ENCODE measurements at regions not wholly inside any gene's neighbourhood (a gene's known extent, or its start where the extent isn't known, plus 50 kb on each side); places are given as distances from the start of the nearest gene placed in this dataset.
"Not testable (repeated sequence)": the region's sequence is repeated elsewhere in the genome, so short reads cannot be mapped to it uniquely, and the experiment has no call there.

DNA sequence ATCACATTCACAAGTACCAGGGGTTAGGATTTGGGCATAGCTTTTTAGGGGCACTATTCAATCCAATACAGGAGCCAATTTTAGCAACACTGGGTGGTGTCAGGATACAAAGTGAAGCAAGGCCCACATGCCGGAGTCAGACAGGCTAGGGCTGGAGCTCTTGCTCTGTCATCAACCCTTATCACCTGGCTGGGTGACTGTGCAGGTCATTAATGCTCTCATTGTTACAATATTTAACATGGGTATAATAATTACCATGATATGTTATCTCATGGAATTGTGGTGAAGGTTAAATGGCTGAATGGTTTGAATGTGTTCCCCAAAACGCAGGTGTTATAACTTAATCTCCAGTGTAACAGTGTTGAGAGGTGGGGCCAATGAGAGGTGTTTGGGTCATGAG lies 143.3 kb upstream of the THY1 start:
- DNase-seq (ENCODE audit: insufficient read length, low spot score, missing footprints), result no peak
- Histone ChIP-seq H3K27ac (ENCODE audit: low read depth, low read length) (no peak overlapping the region), H4K20me1 (ENCODE audit: insufficient read depth, low read length) (no peaks in the 10 kb centered on the region), H3K4me3 (ENCODE audit: insufficient read depth, low read length) (no peak overlapping the region), H2AFZ (ENCODE audit: low read length) (no peak overlapping the region), H3K9me3 (ENCODE audit: low read depth, low read length) (no peaks in the 10 kb centered on the region), H3K4me2 (ENCODE audit: insufficient read depth, low read length) (no peak overlapping the region), H3K36me3 (ENCODE audit: insufficient read depth, low read length) (no peaks in the 10 kb centered on the region), H3K4me1 (ENCODE audit: insufficient read depth, low read length) (peaks cover 15% of the 10 kb centered on the region), H3K79me2 (ENCODE audit: insufficient read depth, low read length) (no peaks in the 10 kb centered on the region), H3K27me3 (ENCODE audit: insufficient read depth, low read length) (peaks cover 11% of the 10 kb centered on the region)
- TF ChIP-seq, protein P1, sequence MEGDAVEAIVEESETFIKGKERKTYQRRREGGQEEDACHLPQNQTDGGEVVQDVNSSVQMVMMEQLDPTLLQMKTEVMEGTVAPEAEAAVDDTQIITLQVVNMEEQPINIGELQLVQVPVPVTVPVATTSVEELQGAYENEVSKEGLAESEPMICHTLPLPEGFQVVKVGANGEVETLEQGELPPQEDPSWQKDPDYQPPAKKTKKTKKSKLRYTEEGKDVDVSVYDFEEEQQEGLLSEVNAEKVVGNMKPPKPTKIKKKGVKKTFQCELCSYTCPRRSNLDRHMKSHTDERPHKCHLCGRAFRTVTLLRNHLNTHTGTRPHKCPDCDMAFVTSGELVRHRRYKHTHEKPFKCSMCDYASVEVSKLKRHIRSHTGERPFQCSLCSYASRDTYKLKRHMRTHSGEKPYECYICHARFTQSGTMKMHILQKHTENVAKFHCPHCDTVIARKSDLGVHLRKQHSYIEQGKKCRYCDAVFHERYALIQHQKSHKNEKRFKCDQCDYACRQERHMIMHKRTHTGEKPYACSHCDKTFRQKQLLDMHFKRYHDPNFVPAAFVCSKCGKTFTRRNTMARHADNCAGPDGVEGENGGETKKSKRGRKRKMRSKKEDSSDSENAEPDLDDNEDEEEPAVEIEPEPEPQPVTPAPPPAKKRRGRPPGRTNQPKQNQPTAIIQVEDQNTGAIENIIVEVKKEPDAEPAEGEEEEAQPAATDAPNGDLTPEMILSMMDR (IDR thresholded peaks at IDR 0.05; ENCODE audit: extremely low read depth, low read depth, low read length), result no peak

DNA sequence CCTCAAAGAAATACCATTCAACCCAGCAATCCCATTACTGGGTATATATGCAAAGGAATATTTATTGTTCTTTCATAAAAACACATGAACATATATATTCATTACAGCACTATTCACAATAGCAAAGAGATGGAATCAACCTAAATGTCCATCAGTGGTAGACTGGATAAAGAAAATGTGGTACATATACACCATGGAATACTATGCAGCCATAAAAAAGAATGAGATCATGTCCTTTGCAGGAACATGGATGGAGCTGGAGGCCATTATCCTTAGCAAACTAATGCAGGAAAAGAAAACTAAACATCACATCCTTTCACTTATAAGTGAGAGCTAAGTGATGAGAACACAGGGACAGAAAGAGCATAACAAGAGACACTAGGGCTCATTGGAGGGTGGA lies 142.7 kb upstream of the THY1 start:
- H3K27ac ChIP-seq (ENCODE audit: low read depth, low read length); H4K20me1 ChIP-seq (ENCODE audit: insufficient read depth, low read length); H3K36me3 ChIP-seq (ENCODE audit: insufficient read depth, low read length); H3K79me2 ChIP-seq (ENCODE audit: insufficient read depth, low read length); DNase-seq (ENCODE audit: insufficient read length, low spot score, missing footprints); H2AFZ ChIP-seq (ENCODE audit: low read length); H3K9me3 ChIP-seq (ENCODE audit: low read depth, low read length); H3K4me2 ChIP-seq (ENCODE audit: insufficient read depth, low read length); H3K4me3 ChIP-seq (ENCODE audit: insufficient read depth, low read length): not testable (repeated sequence)
- H3K27me3 ChIP-seq (ENCODE audit: insufficient read depth, low read length), result peaks cover 11% of the 10 kb centered on the region
- peaks cover 15% of the 10 kb centered on the region for H3K4me1 ChIP-seq (ENCODE audit: insufficient read depth, low read length)

DNA sequence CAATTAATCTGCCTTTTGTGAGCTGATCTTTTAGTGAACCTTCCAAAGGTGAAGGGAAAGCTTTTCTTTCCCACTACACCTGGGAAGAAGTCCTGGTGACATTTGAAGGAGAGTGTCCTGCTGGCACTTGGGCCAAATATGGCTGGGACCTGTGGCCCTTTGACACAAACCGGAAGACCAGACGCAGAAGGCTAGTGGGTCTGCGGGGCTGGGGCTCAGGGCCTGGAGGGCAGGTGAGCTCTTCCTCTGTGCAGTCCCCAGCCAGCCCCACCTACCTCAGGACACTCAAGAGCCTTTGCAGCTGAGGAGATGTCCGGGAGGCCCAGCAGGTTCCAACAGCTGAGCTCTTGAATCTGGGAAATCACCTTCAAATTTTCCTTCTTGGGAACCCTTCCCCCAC lies 138.0 kb upstream of the THY1 start:
- H3K4me3 ChIP-seq (ENCODE audit: insufficient read depth, low read length), result no peak overlapping the region
- no peak overlapping the region for H2AFZ ChIP-seq (ENCODE audit: low read length)
- no peaks in the 10 kb centered on the region for H3K4me1 ChIP-seq (ENCODE audit: insufficient read depth, low read length)
- TF ChIP-seq, protein P1 (IDR thresholded peaks at IDR 0.05; ENCODE audit: extremely low read depth, low read depth, low read length), result no peak
- H3K27me3 ChIP-seq (ENCODE audit: insufficient read depth, low read length), result peaks cover 14% of the 10 kb centered on the region
- no peaks in the 10 kb centered on the region for H3K79me2 ChIP-seq (ENCODE audit: insufficient read depth, low read length)
- DNase-seq (ENCODE audit: insufficient read length, low spot score, missing footprints), result no peak
- no peak overlapping the region for H3K4me2 ChIP-seq (ENCODE audit: insufficient read depth, low read length)
- no peaks in the 10 kb centered on the region for H3K9me3 ChIP-seq (ENCODE audit: low read depth, low read length)
- H3K36me3 ChIP-seq (ENCODE audit: insufficient read depth, low read length), result no peaks in the 10 kb centered on the region
- H3K27ac ChIP-seq (ENCODE audit: low read depth, low read length), result no peak overlapping the region
- no peaks in the 10 kb centered on the region for H4K20me1 ChIP-seq (ENCODE audit: insufficient read depth, low read length)

DNA sequence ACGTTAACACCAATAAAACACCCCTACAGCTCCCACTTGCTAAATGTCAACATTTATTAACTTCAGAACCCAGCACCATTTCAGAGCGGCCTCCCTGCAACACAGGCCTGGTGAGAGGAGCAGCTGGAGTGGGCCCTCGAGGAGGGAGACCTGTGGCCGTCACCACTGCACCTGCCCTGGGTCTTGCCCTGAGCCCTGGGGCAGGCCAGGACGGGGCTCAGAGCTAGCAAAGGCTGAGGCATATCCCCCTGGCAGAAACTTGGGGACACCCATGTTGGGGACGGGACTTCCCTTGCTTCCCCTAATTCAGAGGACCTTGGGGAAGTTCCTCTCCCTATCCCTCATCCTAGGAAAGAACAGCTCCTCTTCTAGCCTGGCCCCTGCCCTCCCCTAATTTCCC lies 137.3 kb upstream of the THY1 start:
- Histone ChIP-seq H3K4me2 (ENCODE audit: insufficient read depth, low read length) (no peak overlapping the region), H3K27ac (ENCODE audit: low read depth, low read length) (no peak overlapping the region), H3K27me3 (ENCODE audit: insufficient read depth, low read length) (peaks cover 14% of the 10 kb centered on the region), H3K4me1 (ENCODE audit: insufficient read depth, low read length) (no peaks in the 10 kb centered on the region), H3K79me2 (ENCODE audit: insufficient read depth, low read length) (no peaks in the 10 kb centered on the region), H3K4me3 (ENCODE audit: insufficient read depth, low read length) (no peak overlapping the region), H3K9me3 (ENCODE audit: low read depth, low read length) (no peaks in the 10 kb centered on the region), H2AFZ (ENCODE audit: low read length) (no peak overlapping the region), H3K36me3 (ENCODE audit: insufficient read depth, low read length) (no peaks in the 10 kb centered on the region), H4K20me1 (ENCODE audit: insufficient read depth, low read length) (no peaks in the 10 kb centered on the region)
- TF ChIP-seq, protein P1 (IDR thresholded peaks at IDR 0.05; ENCODE audit: extremely low read depth, low read depth, low read length), result no peak
- no peak for DNase-seq (ENCODE audit: insufficient read length, low spot score, missing footprints)

DNA sequence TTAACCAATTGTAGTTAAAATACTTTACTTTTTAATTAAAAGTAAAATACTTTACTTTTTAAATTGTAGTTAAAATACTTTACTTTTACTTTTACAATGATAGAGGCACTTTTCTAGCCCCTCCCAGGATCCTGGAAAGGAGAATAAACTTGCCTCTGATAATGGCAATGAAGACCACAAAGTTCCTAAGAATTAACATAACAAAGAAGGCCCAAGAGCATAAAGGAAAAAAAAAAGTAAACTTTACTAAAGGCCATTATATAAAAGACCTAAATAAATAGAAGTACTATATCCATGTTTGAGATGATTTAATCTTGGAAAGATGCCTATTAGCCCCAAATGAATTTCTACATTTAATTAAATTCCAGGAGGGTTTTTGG lies 129.1 kb upstream of the THY1 start:
- H3K79me2 ChIP-seq (ENCODE audit: insufficient read depth, low read length), result no peaks in the 10 kb centered on the region
- H3K36me3 ChIP-seq (ENCODE audit: insufficient read depth, low read length), result no peaks in the 10 kb centered on the region
- no peaks in the 10 kb centered on the region for H4K20me1 ChIP-seq (ENCODE audit: insufficient read depth, low read length)
- no peak overlapping the region for H2AFZ ChIP-seq (ENCODE audit: low read length)
- no peak overlapping the region for H3K4me2 ChIP-seq (ENCODE audit: insufficient read depth, low read length)
- no peak overlapping the region for H3K4me3 ChIP-seq (ENCODE audit: insufficient read depth, low read length)
- no peaks in the 10 kb centered on the region for H3K9me3 ChIP-seq (ENCODE audit: low read depth, low read length)
- TF ChIP-seq, protein P1 (IDR thresholded peaks at IDR 0.05; ENCODE audit: extremely low read depth, low read depth, low read length), result no peak
- no peak overlapping the region for H3K27ac ChIP-seq (ENCODE audit: low read depth, low read length)
- no peaks in the 10 kb centered on the region for H3K27me3 ChIP-seq (ENCODE audit: insufficient read depth, low read length)
- H3K4me1 ChIP-seq (ENCODE audit: insufficient read depth, low read length), result no peaks in the 10 kb centered on the region
- DNase-seq (ENCODE audit: insufficient read length, low spot score, missing footprints), result no peak

Measured in osteoblast (primary cell).